Activated CD4-positive, CD25-positive, alpha-beta regulatory T cell treated with anti-CD3 and anti-CD28 coated beads, Interleukin-2, amount 50 U/mL, for 16 hours (primary cell): ENCODE measurements at regions not wholly inside any gene's neighbourhood (a gene's known extent, or its start where the extent isn't known, plus 50 kb on each side); places are given as distances from the start of the nearest gene placed in this dataset.
"Not testable (repeated sequence)": the region's sequence is repeated elsewhere in the genome, so short reads cannot be mapped to it uniquely, and the experiment has no call there.

Source experiments
- DNase-seq: peaks from one replicate; pipeline ENCODE4 v3.0.0-alpha.2; 2020; ENCODE audit warnings: low read depth, low spot score

- DNase-seq: no peak
Measured at GRCh38 chr6:8939615-8940014, 504.3 kb upstream of the SLC35B3 start.

- no peak for DNase-seq
Measured at GRCh38 chr6:8934318-8934717, 499.0 kb upstream of the SLC35B3 start.

DNA sequence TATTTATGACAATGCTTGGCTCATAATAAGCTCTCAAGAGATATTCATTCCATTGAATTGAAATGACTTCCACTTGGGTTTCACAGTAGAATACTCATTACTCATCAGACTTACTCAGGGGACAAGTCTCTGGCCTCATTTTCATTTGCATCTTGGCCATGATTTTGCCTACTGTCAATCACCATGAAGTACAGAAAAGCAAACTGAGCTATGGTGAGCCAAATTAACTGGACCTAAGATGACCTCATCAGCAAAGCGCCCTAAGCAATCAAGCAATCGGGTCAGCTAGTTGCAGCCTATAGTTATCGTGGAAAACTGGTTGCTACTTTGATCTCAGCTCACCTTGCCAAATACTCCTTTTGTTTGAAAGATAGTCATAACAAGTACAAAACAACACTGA, 494.7 kb upstream of the SLC35B3 start:
- DNase-seq: no peak

DNA sequence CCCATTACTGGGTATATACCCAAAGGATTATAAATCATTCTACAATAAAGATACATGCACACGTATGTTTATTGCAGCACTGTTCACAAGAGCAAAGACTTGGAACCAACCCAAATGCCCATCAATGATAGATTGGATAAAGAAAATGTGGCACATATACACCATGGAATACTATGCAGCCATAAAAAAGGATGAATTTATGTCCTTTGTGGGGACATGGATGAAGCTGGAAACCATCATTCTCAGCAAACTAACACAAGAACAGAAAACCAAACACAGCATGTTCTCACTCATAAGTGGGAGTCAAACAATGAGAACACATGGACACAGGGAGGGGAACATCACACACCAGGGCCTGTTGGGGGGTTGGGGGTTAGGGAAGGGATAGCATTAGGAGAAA, 484.9 kb upstream of the SLC35B3 start:
- DNase-seq: not testable (repeated sequence)

GRCh38 chr6:8918196-8918595, 482.9 kb upstream of the SLC35B3 start:
- DNase-seq: no peak

DNA sequence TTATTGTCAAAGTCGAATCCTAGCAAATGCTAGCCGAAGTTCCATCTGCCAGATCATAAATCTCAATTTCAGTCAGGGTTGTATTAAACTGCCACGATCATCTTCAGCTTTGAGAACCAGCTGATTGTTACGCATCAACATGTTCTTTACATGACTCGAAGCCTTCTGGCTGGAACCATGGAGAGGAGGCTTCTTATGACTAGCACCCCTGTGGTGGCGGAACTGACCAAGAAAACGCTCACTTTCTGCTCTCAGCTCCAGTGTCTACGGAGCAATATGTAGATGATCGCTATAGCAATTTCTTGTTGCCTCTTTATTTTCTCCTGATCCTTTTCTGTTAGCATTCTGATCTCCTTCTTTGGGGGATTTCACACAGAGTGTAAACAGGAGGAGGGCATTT, 479.4 kb upstream of the SLC35B3 start:
- no peak for DNase-seq

DNA sequence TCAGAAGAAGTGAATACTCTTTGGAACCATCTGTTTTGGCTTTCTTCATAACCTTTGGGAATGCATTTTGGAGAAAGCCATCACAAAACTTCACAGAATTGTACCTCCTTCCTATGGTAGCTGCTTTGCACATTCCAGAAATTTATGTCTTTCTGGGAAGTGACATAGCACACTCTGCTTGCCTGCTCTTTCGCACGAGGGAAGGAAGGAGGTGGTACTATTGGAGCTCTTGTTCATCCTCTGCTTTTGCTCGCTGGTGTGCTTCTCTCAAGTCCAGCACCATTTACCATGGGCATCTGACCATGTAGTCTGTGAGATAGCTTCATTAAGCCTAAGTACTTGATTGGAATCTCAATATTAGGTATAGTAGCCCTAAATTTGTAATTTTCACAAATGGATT, 473.3 kb upstream of the SLC35B3 start:
- no peak for DNase-seq

DNA sequence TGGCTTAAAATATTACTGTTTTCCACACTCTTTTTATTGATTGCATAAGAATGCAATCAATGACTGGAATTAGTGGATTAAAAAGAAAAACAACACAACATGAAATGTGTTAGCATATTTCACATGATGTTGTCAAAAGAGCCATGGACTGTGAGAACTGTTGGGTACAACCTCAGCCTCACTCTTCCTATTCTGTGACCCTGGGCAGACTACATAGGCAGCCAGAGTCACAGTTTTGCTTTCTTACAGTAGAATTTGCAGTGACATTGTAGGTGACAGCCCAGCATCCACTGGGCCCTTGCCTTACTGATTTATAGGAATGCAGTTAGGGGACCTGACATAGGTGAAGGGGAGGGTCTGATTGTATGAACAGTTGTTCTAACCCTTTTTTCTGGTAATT, 471.4 kb upstream of the SLC35B3 start:
- DNase-seq: no peak

GRCh38 chr6:8905757-8906156, 470.4 kb upstream of the SLC35B3 start:
- no peak for DNase-seq

DNA sequence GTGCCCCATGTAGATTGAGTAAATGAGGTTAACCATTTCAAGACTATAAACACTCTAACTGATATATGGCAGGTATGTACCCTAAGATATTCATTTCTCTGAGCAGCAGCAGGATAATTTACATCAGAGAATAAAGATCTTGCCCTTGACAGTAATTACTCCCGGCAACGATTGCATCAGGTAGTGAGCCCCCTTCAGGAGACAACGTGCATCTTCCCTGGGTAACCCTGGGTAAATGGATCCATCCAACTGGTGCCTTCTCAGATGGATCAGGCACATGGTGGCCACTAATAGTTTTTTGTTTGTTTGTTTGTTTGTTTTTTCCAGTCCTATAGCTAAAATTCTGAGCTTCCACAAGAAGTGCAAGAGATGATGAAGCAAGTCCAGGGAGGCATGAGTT, 469.4 kb upstream of the SLC35B3 start:
- DNase-seq: no peak

DNA sequence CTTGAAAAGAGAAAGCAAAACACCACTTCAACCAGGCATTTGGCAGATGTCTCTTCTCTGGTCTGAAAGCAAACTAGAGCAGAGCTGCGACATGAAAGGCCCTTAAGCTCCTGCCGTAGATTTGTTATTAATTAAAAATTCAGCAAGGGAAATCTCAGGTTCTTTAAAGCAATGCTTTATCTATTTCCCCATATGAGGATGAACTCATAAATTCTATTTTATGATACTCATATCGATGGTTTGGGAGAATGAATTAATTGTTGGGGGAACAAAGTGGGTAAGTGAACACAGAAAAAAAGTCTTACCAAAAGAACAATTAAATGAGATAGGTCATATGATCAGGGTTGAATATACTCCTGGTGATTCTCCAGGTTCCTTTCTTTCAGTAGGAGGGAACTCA, 464.7 kb upstream of the SLC35B3 start:
- no peak for DNase-seq

DNA sequence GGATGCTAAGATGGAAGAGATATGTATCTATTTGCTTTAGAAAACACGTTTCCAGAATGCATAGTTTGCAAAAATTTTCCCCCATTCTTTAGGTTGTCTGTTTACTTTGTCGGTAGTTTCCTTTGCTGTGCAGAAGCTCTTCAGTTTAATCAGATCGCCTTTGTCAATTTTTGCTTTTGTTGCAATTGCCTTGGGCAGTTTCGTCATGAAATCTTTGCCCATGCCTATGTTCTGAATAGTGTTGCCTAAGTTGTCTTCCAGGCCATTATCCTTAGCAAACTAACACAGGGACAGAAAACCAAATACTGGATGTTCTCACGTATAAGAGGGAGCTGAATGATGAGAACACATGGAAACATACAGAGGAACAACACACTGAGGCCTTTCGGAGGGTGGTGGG, 454.2 kb upstream of the SLC35B3 start:
- no peak for DNase-seq

DNA sequence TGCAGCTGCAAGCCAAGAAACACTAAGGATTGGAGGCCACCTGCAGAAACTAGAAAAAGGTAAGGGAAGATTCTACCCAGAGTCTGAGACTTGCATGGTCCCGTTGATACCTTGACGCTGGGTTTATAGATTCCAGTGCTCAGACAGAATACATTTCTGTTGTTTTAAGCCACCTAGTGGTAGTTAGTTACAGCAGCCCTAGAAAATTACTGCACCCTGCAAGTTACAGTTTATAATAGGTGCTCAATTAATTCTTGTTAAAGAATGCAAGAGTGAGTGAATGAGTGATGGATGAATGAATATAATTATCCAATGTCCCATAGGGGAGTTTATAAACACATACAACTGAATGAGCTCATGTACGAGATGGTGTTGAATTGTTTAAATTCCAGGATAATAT, 453.1 kb upstream of the SLC35B3 start:
- no peak for DNase-seq

DNA sequence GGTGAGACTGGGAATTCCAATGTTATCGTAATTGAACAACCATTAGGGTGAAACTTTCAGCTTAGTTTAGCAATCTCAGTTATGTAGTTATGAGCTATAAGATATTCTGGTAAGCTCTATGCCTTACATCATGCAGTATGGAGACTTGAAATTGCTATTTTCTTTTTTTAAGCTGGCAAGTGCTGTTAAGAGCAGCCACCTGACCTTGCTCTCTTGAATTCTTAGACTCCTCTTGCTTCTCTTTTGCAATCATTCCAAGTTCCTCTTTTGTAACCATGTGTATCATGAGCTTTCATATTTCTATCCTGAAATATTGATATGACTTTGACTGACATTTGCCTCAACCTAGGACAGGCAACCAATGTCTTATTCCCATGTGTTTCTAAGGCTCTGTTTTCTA, 446.3 kb upstream of the SLC35B3 start:
- DNase-seq: no peak

DNA sequence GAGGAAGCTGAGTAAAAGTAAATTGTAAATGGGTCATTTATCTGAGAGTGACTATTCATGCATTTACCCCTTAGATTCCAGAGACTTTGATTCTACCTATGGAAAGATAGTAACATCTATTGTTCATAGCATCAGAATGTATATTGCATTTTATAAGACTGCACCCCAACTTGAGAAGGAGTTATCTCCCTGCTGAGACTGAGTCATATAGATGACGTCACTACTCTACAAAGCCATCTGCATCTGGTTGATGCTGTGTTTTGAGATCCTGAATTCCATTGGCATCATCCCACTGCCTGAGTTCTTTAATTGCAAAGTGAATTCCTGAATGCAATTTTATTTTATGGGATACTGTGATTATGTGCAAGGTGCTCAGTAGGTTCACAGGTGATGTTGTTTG, 444.0 kb upstream of the SLC35B3 start:
- no peak for DNase-seq

- DNase-seq: no peak
Measured at GRCh38 chr6:8875986-8876385, 440.6 kb upstream of the SLC35B3 start.

DNA sequence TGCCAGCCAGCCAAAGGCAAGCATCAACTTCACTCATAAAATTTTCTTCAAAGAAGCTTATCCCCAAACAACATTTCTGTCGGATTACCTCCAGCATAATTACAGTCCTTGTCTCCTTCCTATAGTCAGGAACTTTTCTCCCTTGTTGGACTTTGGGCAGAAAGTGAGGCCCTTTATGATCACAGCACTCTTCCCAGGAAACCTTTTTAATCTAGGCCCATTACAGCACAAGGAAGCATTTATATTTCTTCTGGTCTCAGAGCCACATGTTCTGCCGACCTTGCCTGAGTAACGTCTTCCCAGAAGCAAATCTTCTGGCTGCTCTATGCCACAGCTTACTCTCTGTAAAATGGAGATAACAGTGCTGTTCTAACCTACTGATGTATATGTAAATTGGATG, 437.2 kb upstream of the SLC35B3 start:
- no peak for DNase-seq

DNA sequence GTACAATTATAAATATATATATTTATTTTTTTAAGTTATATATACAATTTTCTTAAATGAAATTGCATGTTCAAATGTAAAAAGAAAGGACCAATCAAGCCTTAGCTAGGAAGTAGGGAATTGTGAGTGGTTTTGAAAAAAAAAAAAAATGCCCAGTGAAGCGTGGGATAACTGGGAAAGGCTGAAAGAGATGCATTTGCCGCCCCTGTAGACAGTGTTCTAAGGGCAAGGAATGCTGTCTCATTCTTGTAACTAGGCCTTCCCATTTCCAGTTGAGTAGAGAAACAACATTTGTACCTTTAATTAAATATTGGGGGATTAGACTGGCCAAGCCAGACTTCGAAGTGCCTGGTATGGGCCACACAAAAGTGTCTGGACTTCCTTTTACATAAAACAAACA, 430.1 kb upstream of the SLC35B3 start:
- DNase-seq: no peak

DNA sequence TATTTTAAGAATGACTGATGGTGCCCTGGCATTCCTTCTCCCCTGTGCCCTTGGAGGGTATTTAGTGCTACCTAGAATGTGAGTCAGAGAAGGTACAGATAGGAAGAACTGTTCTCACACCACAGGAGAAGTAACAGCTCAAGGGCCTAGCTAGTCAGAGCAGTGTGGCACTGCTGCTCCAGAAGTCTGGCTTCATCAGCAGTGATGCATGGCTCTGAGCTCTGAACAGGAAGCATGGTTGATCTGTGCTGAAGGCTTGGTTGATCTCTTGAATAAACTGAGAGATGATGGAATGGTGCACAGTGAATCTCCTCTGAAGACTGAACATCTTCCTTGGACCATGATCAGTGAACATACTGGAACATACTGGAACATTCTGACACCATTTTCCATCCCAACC, 425.3 kb upstream of the SLC35B3 start:
- no peak for DNase-seq

DNA sequence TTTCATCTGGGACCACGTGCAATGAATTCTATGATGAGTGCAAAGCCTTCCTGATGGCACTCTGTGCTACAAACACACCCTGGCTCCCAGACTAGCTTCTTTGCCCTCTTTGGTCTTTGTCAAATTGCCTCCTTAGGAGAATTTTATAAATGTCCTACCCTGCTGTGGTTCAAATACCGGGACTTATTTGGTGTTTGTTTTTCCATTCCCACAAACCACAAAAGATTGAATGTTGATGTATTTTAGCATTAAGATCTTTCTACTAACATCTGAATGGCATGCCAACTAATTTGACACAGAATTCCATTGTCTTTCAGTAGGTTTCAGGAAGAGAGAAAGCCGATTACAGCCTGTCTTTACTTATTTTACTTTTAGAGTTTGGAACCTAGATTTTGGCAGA, 424.2 kb upstream of the SLC35B3 start:
- no peak for DNase-seq

GRCh38 chr6:8858854-8859331, 423.5 kb upstream of the SLC35B3 start:
- DNase-seq: no peak

- DNase-seq: no peak
Measured at GRCh38 chr6:8857160-8857559, 421.8 kb upstream of the SLC35B3 start.

- no peak for DNase-seq
Measured at GRCh38 chr6:8855411-8855810, 420.1 kb upstream of the SLC35B3 start.

DNA sequence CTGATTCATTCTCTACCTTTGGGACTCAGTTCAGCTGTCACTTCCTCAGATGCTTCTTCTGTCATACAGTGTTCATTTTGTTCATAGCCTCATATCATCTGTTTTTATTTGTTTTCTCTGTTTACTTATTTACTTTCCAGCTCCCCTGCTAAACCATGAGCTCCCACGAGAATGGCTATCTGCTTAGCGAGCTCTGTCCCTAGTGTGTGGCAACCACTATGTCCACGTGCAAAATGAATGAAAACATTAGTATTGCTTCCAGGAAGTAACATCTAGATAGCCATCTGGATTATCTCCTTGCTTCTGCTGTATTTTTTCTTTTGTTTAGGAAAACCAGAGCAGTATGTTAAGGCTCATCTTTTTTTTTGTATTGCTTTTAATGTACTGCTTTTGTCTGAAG, 417.0 kb upstream of the SLC35B3 start:
- no peak for DNase-seq

GRCh38 chr6:8846680-8847079, 411.3 kb upstream of the SLC35B3 start:
- not testable (repeated sequence) for DNase-seq
